ENCODE measurements at regions not wholly inside any gene's neighbourhood (a gene's known extent, or its start where the extent isn't known, plus 50 kb on each side); places are given as distances from the start of the nearest gene placed in this dataset.

- DNase-seq (ENCODE audit: low read depth), result no peak
- no peak overlapping the region for H3K4me3 ChIP-seq (ENCODE audit: low read depth, low read length)
- no peak for TF ChIP-seq CTCF (IDR thresholded peaks at IDR 0.05; ENCODE audit: low read depth, low read length, missing control alignments)
- in situ Hi-C loops (cut with HindIII; ENCODE audit: low sequenced_read_pairs), result no loop called here
Measured at GRCh38 chr5:124231230-124231629, 515.2 kb downstream of the ZNF608 start.

- in situ Hi-C loops (cut with HindIII; ENCODE audit: low sequenced_read_pairs), result no loop called here
- H3K4me3 ChIP-seq (ENCODE audit: low read depth, low read length), result no peak overlapping the region
- DNase-seq (ENCODE audit: low read depth), result no peak
- no peak for TF ChIP-seq CTCF (IDR thresholded peaks at IDR 0.05; ENCODE audit: low read depth, low read length, missing control alignments)
Measured at GRCh38 chr5:124230456-124230855, 516.0 kb downstream of the ZNF608 start.

DNA sequence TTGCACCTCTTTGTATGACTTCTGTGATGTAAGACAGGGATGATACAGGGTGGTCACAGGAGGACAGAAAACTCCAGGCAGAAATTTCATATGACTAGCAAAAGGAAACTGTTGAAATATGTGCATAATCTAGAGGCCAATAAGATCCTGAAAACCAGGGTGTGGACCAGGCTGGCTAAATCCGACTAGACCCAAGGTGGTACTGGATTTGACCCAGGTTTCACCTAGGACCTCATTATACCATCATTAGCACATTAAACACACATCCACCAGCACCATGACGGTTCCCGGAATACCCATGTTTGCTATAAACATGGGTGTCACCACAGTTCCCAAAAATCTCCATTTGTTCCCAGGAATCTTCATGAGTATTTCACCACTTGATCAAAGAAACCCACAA is 517.1 kb downstream of the ZNF608 start:
- no peak overlapping the region for H3K4me3 ChIP-seq (ENCODE audit: low read depth, low read length)
- DNase-seq (ENCODE audit: low read depth), result no peak
- TF ChIP-seq CTCF (IDR thresholded peaks at IDR 0.05; ENCODE audit: low read depth, low read length, missing control alignments), result no peak
- in situ Hi-C loops (cut with HindIII; ENCODE audit: low sequenced_read_pairs), result no loop called here

- TF ChIP-seq CTCF (IDR thresholded peaks at IDR 0.05; ENCODE audit: low read depth, low read length, missing control alignments), result no peak
- H3K4me3 ChIP-seq (ENCODE audit: low read depth, low read length), result no peak overlapping the region
- DNase-seq (ENCODE audit: low read depth), result no peak
- in situ Hi-C loops (cut with HindIII; ENCODE audit: low sequenced_read_pairs), result no loop called here
Measured at GRCh38 chr5:124227914-124228313, 518.5 kb downstream of the ZNF608 start.

DNA sequence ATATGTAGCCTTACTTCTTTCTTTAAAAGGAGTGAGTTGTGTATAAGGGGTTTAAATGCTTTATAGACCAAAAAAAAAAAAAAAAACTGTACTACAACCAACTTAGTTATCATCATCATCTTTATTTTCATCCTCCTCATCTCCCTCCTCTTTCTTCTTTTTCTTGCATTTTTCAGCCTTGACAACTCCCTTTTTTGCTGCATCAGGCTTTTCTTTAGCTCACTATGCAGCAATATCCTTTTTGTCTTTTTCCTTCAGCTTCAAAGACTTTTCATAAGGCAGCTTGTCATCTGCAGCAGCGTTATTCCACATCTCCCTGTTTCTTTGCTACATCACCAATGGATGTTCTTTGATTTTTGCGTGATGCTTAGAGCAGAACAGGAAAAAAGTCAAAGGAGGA is 526.0 kb downstream of the ZNF608 start:
- in situ Hi-C loops (cut with HindIII; ENCODE audit: low sequenced_read_pairs), result no loop called here
- no peak for TF ChIP-seq CTCF (IDR thresholded peaks at IDR 0.05; ENCODE audit: low read depth, low read length, missing control alignments)
- no peak for DNase-seq (ENCODE audit: low read depth)
- no peak overlapping the region for H3K4me3 ChIP-seq (ENCODE audit: low read depth, low read length)

DNA sequence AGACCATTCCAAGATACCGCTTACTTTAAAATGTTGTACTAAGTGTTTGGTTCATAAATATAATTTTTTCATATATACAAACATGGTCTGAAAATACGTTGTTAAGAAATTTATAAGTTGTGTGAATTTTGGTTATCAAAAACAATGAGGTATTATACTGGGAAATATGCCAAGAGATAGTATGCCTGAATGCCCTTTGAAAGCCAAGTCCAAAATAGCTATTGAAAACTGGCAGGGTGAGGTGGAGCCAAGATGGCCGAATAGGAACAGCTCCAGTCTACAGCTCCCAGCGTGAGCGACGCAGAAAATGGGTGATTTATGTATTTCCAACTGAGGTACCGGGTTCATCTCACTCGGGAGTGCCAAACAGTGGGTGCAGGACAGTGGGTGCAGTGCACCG is 533.5 kb downstream of the ZNF608 start:
- DNase-seq (ENCODE audit: low read depth), result no peak
- H3K4me3 ChIP-seq (ENCODE audit: low read depth, low read length), result no peak overlapping the region
- in situ Hi-C loops (cut with HindIII; ENCODE audit: low sequenced_read_pairs), result no loop called here
- TF ChIP-seq CTCF (IDR thresholded peaks at IDR 0.05; ENCODE audit: low read depth, low read length, missing control alignments), result no peak
